Trophoblast cell (in vitro differentiated cells and primary cell): ENCODE measurements at regions not wholly inside any gene's neighbourhood (a gene's known extent, or its start where the extent isn't known, plus 50 kb on each side); places are given as distances from the start of the nearest gene placed in this dataset.

Source experiments
- DNase-seq, 2 donors: peaks; one replicate each; pipeline ENCODE4 v3.0.0-alpha.2; 2016
- H2AFZ ChIP-seq: 2 replicates; pipeline ENCODE4 v1.6.1; 2013; ENCODE audit warnings: low read length, moderate library complexity, mild to moderate bottlenecking; ENCODE audit not compliant: insufficient read depth, poor library complexity
- H2AK5ac ChIP-seq: 2 replicates; pipeline ENCODE4 v1.6.1; 2013; ENCODE audit warnings: mild to moderate bottlenecking, low read length
- H2BK120ac ChIP-seq: 2 replicates; pipeline ENCODE4 v1.6.1; 2013; ENCODE audit warnings: low read length, mild to moderate bottlenecking, moderate library complexity; ENCODE audit not compliant: insufficient read depth, poor library complexity
- H2BK12ac ChIP-seq: 2 replicates; pipeline ENCODE4 v1.6.1; 2013; ENCODE audit warnings: mild to moderate bottlenecking, low read length, moderate library complexity
- H2BK5ac ChIP-seq: 2 replicates; pipeline ENCODE4 v1.6.1; 2013; ENCODE audit warnings: low read length, low read depth, moderate library complexity, mild to moderate bottlenecking; ENCODE audit not compliant: poor library complexity
- H3K14ac ChIP-seq: 2 replicates; pipeline ENCODE4 v1.6.1; 2013; ENCODE audit warnings: mild to moderate bottlenecking, low read length
- H3K18ac ChIP-seq: 2 replicates; pipeline ENCODE4 v1.6.1; 2013; ENCODE audit warnings: mild to moderate bottlenecking, low read length
- H3K23ac ChIP-seq: 2 replicates; pipeline ENCODE4 v1.6.1; 2013; ENCODE audit warnings: low read length
- H3K27ac ChIP-seq: 2 replicates; pipeline ENCODE4 v1.5.1; 2013; ENCODE audit warnings: low read depth, mild to moderate bottlenecking, inconsistent platforms, low read length, moderate library complexity
- H3K27me3 ChIP-seq: 2 replicates; pipeline ENCODE4 v1.6.1; 2013; ENCODE audit warnings: inconsistent platforms, mild to moderate bottlenecking, low read length, moderate library complexity; ENCODE audit not compliant: insufficient read depth
- H3K36me3 ChIP-seq, 2 experiments: 1 replicate in 1 of 2; 2 replicates in 1 of 2; pipeline ENCODE4 v1.6.1; 2013; ENCODE audit warnings: low read length in 2 of 2, mild to moderate bottlenecking in 2 of 2, moderate library complexity in 1 of 2; ENCODE audit not compliant: insufficient read depth in 2 of 2, control insufficient read depth in 1 of 2
- H3K4ac ChIP-seq: 2 replicates; pipeline ENCODE4 v1.6.1; 2013; ENCODE audit warnings: low read depth, mild to moderate bottlenecking, low read length, moderate library complexity
- H3K4me1 ChIP-seq, 2 experiments: 1 replicate in 1 of 2; 2 replicates in 1 of 2; pipeline ENCODE4 v1.6.1; 2013; ENCODE audit warnings: low read length in 2 of 2, mild to moderate bottlenecking in 2 of 2, moderate library complexity in 1 of 2; ENCODE audit not compliant: insufficient read depth in 2 of 2, control insufficient read depth in 1 of 2
- H3K4me2 ChIP-seq: 2 replicates; pipeline ENCODE4 v1.6.1; 2013; ENCODE audit warnings: inconsistent platforms, mild to moderate bottlenecking, low read length, moderate library complexity
- H3K4me3 ChIP-seq: 2 replicates; pipeline ENCODE4 v1.5.1; 2013; ENCODE audit warnings: mild to moderate bottlenecking, low read depth, low read length, inconsistent platforms
- H3K79me1 ChIP-seq: one replicate; pipeline ENCODE4 v1.6.1; 2013; ENCODE audit warnings: low read length
- H3K79me2 ChIP-seq: 2 replicates; pipeline ENCODE4 v1.6.1; 2013; ENCODE audit warnings: low read length, mild to moderate bottlenecking; ENCODE audit not compliant: control insufficient read depth, insufficient read depth, poor library complexity
- H3K9ac ChIP-seq: 2 replicates; pipeline ENCODE4 v1.6.1; 2013; ENCODE audit warnings: mild to moderate bottlenecking, low read length
- H3K9me3 ChIP-seq: 2 replicates; pipeline ENCODE4 v1.6.1; 2013; ENCODE audit warnings: low read depth, mild to moderate bottlenecking, control low read depth, inconsistent platforms, low read length; ENCODE audit not compliant: insufficient read depth
- H4K12ac ChIP-seq: 2 replicates; pipeline ENCODE4 v1.6.1; 2013; ENCODE audit warnings: low read depth, mild to moderate bottlenecking, low read length, moderate library complexity
- H4K8ac ChIP-seq: 2 replicates; pipeline ENCODE4 v1.6.1; 2013; ENCODE audit warnings: low read depth, mild to moderate bottlenecking, low read length, moderate library complexity
- H4K91ac ChIP-seq: one replicate; pipeline ENCODE4 v1.6.1; 2013; ENCODE audit warnings: low read depth, mild to moderate bottlenecking, low read length, moderate library complexity
- WGBS: extraction: QIAGEN DNeasy Blood & Tissue Kit; methylation state at CpG from one replicate; pipeline ENCODE4 v1.1.7; 2013; ENCODE audit warnings: missing lambda C conversion rate; ENCODE audit not compliant: insufficient read length, insufficient coverage; ENCODE audit errors: extremely low coverage; 5-methylcytosine and 5-hydroxymethylcytosine counted together

DNA sequence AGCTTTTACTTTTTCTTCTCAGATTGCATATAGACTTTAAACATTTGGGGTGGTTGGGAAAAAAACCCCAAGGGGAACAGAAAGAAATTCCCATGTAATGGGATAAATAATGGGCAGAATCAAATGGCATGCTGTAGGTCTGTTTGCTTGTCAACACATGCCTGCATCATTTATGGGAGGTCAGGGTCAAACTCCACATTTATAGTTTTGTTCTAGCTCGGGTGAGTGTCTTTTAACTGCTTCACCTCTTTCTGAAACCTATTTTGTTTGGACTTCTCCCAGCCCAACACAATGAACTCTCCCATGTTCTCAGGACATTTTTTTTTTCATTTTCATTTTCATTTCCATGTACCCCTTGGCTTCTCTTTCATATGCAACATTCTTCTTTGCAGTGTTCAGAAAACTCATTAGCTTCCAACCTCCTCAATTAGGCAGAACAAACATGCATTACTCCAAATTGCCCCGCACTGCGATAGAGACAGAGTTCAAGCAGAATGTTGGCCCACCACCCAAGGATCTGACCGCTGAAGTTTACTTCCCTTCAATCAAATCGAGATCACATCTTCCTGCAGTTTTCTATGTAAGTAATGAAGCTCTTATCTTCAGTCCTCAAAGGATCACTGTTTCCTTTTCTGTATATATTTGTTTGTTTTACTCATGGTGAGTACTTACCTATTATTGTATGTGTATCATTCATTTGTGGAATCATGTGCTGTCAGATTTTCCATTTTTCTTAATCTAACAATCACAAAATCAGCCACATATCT, 354.6 kb downstream of the ZSWIM6 start:
- no peaks in the 10 kb centered on the region for H3K79me1 ChIP-seq
- no peak overlapping the region for H2BK5ac ChIP-seq
- H3K4me2 ChIP-seq: no peak overlapping the region
- no peak overlapping the region for H3K23ac ChIP-seq
- no peak overlapping the region for H3K4me3 ChIP-seq
- H3K9me3 ChIP-seq: no peaks in the 10 kb centered on the region
- H3K9ac ChIP-seq: no peak overlapping the region
- H3K27me3 ChIP-seq: no peaks in the 10 kb centered on the region
- no peak overlapping the region for H2AFZ ChIP-seq
- H2AK5ac ChIP-seq: no peak overlapping the region
- H4K12ac ChIP-seq: no peak overlapping the region
- no CpG with 5 or more reads among the region's 5 CpGs for WGBS
- no peak overlapping the region for H2BK12ac ChIP-seq
- DNase-seq: no peak
- no peak overlapping the region for H2BK120ac ChIP-seq
- H3K18ac ChIP-seq: no peak overlapping the region
- H3K27ac ChIP-seq: no peak overlapping the region
- H3K36me3 ChIP-seq: no peaks in the 10 kb centered on the region
- no peaks in the 10 kb centered on the region for H3K4me1 ChIP-seq
- no peak overlapping the region for H3K4ac ChIP-seq
- H3K79me2 ChIP-seq: no peaks in the 10 kb centered on the region
- no peak overlapping the region for H3K14ac ChIP-seq
- no peak overlapping the region for H4K91ac ChIP-seq
- H4K8ac ChIP-seq: no peak overlapping the region

DNA sequence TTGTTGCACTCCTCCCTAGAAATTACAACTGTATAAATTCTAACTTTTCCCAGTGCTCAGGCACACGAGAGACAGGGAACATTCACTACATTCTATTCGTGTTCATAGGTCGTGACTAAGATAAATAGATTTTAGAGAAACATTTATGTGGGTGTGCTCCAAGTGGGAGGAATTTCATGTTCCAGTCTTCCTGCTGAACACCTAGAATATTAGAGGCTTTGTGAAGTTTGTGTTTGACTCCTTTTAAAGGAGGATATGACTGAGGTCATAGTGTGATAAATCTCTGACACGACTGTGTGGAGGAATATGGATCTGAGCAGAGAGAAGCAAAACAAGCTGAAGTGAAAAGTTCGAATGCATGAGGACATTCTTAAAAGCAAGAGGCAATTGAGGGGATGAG, 355.3 kb downstream of the ZSWIM6 start:
- Histone ChIP-seq H3K9me3 (no peaks in the 10 kb centered on the region), H2AK5ac (no peak overlapping the region), H3K14ac (no peak overlapping the region), H3K79me2 (no peaks in the 10 kb centered on the region), H2BK12ac (no peak overlapping the region), H3K4me3 (no peak overlapping the region), H3K4ac (no peak overlapping the region), H3K4me1 (no peaks in the 10 kb centered on the region), H4K91ac (no peak overlapping the region), H4K8ac (no peak overlapping the region), H2AFZ (no peak overlapping the region), H4K12ac (no peak overlapping the region), H3K18ac (no peak overlapping the region), H3K9ac (no peak overlapping the region), H2BK5ac (no peak overlapping the region), H3K23ac (no peak overlapping the region), H3K36me3 (no peaks in the 10 kb centered on the region), H3K27ac (no peak overlapping the region), H2BK120ac (no peak overlapping the region), H3K79me1 (no peaks in the 10 kb centered on the region), H3K4me2 (no peak overlapping the region), H3K27me3 (no peaks in the 10 kb centered on the region)
- peak in 1 of 2 donors; percentile 40 for DNase-seq
- WGBS: no CpG with 5 or more reads among the region's 5 CpGs

DNA sequence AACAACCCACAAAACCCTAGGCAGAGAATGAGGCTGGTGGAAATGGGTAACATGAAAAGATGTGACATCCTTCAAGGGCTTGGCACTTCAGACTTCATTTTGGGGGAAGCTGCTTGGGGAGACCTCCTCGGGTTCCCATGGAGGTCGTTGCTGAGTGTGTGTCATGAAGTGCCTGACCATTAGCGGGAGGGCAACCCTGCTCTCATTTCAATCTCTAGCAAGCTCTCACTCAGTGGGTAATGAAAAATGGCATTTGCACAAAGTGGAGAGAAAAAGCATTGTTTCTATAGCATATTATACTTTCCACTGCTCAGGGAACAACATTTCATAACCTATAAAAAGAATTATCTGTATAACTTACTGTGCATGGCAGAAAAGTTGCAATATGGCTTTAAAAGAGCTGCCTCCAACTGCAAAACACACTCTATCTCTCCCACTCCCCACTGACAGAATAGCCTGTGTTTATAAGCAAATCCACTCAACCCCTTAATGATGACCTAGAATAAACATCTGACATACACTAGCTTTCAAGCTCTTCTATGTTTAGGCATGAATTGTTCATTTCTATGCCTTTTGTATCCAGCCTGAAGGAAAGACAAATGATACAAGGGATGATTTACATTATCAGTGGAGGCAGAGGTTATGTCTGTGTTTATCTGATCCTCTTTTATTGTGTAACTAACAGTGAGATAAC, 357.2 kb downstream of the ZSWIM6 start:
- Histone ChIP-seq H3K79me2 (no peaks in the 10 kb centered on the region), H3K4me1 (no peaks in the 10 kb centered on the region), H2BK5ac (no peak overlapping the region), H3K4me2 (no peak overlapping the region), H3K14ac (no peak overlapping the region), H4K91ac (no peak overlapping the region), H3K23ac (no peak overlapping the region), H3K4me3 (no peak overlapping the region), H3K9me3 (no peaks in the 10 kb centered on the region), H3K18ac (no peak overlapping the region), H4K8ac (no peak overlapping the region), H3K36me3 (no peaks in the 10 kb centered on the region), H3K27ac (no peak overlapping the region), H3K79me1 (no peaks in the 10 kb centered on the region), H3K9ac (no peak overlapping the region), H3K27me3 (no peaks in the 10 kb centered on the region), H4K12ac (no peak overlapping the region), H2AFZ (no peak overlapping the region), H3K4ac (no peak overlapping the region), H2BK120ac (no peak overlapping the region), H2AK5ac (no peak overlapping the region), H2BK12ac (no peak overlapping the region)
- DNase-seq: no peak
- WGBS: no CpG with 5 or more reads among the region's 3 CpGs

DNA sequence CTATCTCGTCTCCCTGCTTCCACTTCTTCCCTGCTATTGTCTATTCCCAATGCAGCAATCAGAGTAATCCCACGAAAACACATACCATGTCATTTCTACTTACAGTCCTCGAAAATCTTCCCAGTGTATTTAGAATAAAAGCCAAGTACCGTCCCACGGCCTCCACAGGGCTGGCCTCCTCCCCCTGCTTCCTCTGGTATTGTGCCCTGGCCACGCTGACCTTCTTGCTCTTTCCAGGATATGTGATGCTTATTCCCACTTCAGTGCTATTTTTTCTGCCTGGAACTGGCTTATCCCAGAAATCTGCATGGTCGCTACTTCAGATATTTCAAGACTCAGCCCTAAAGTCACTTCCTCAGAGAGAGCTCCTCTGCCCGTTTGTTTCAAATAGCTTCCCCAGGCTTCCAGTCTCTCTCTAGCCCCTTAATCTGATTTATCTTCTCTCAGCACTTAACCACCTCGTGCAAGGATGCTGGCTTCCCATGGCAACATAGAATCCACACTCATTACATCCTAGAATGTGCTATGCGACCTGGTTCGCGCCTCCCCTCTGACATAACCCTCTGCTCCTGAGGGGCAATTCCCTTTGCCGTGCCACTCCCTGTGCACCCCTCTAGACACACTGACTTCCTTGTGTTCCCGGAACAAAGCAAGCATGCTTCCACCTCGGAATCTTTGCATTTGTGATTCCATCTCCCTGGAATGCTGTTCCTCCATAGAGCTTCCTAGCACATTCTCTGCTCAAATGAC, 365.9 kb downstream of the ZSWIM6 start:
- Histone ChIP-seq H3K9ac (no peak overlapping the region), H3K27me3 (no peaks in the 10 kb centered on the region), H2BK120ac (no peak overlapping the region), H3K79me2 (no peaks in the 10 kb centered on the region), H3K27ac (no peak overlapping the region), H3K4ac (no peak overlapping the region), H3K4me3 (no peak overlapping the region), H2BK5ac (no peak overlapping the region), H4K91ac (no peak overlapping the region), H3K9me3 (no peaks in the 10 kb centered on the region), H3K4me2 (no peak overlapping the region), H4K8ac (no peak overlapping the region), H3K36me3 (no peaks in the 10 kb centered on the region), H2AK5ac (no peak overlapping the region), H4K12ac (no peak overlapping the region), H3K79me1 (no peaks in the 10 kb centered on the region), H3K4me1 (no peaks in the 10 kb centered on the region), H3K18ac (no peak overlapping the region), H3K23ac (no peak overlapping the region), H2AFZ (no peak overlapping the region), H3K14ac (no peak overlapping the region), H2BK12ac (no peak overlapping the region)
- WGBS: no CpG with 5 or more reads among the region's 15 CpGs
- peak in 1 of 2 donors; percentile 5 for DNase-seq
